ENCODE measurements at regions not wholly inside any gene's neighbourhood (a gene's known extent, or its start where the extent isn't known, plus 50 kb on each side); places are given as distances from the start of the nearest gene placed in this dataset.

- intact Hi-C loops (cut with micrococcal nuclease), result no loop called here
- H3K27ac ChIP-seq (ENCODE audit: low read depth in 1 of 2, low read length in 2 of 2), result no peak overlapping the region
- H3K4me1 ChIP-seq (ENCODE audit: control insufficient read depth in 1 of 2, insufficient read depth in 2 of 2, low read length in 2 of 2), result peaks cover 5 to 12% of the 10 kb centered on the region in 2 donors
- WGBS (ENCODE audit: insufficient coverage), result no CpG with 5 or more reads among the region's 1 CpG
- H4K20me1 ChIP-seq (ENCODE audit: insufficient read depth, low read length), result no peaks in the 10 kb centered on the region
- no peaks in the 10 kb centered on the region for H3K36me3 Mint-ChIP-seq
- no peak overlapping the region for H3K4me3 ChIP-seq (replicated peaks in 1 of 3; ENCODE audit: low read depth in 2 of 3, low read length in 3 of 3)
- H3K27me3 ChIP-seq (ENCODE audit: control insufficient read depth in 2 of 2, insufficient read depth in 2 of 2, low read length in 2 of 2), result no peaks in the 10 kb centered on the region
- no peaks in the 10 kb centered on the region for H3K27me3 Mint-ChIP-seq (ENCODE audit: low read depth in 3 of 3)
- H3K4me3 Mint-ChIP-seq, result no peak overlapping the region
- H3K9me3 ChIP-seq (replicated peaks in 1 of 2; ENCODE audit: control insufficient read depth in 1 of 2, insufficient read depth in 1 of 2, low read length in 2 of 2), result no peaks in the 10 kb centered on the region
- no peaks in the 10 kb centered on the region for H3K36me3 ChIP-seq (replicated peaks in 1 of 2; ENCODE audit: control insufficient read depth in 1 of 2, insufficient read depth in 2 of 2, low read length in 2 of 2)
- no peak overlapping the region for H3K27ac Mint-ChIP-seq
- peaks cover 0 to 2% (median 0%) of the 10 kb centered on the region in 7 donors for H3K9me3 Mint-ChIP-seq
- H3K79me2 ChIP-seq (ENCODE audit: insufficient read depth, low read length), result no peaks in the 10 kb centered on the region
- H3K4me2 ChIP-seq (replicated peaks; ENCODE audit: extremely low read depth, low read length, poor library complexity, severe bottlenecking), result no peak overlapping the region
- no peak for TF ChIP-seq CTCF (IDR thresholded peaks at IDR 0.05)
- no peak overlapping the region for H2AFZ ChIP-seq (ENCODE audit: insufficient read depth, low read depth, low read length, poor library complexity, severe bottlenecking)
- DNase-seq, result peak in 2 of 3 donors; percentile 13 to 20
- H3K4me1 Mint-ChIP-seq, result peaks cover 12% of the 10 kb centered on the region
- no peak overlapping the region for H3K9ac ChIP-seq (ENCODE audit: insufficient read depth, low read length, poor library complexity, severe bottlenecking)
Observed at GRCh38 chr3:20324664-20325478, 138.9 kb upstream of the SGO1 start.

- peaks cover 0 to 2% (median 0%) of the 10 kb centered on the region in 7 donors for H3K9me3 Mint-ChIP-seq
- H3K4me1 ChIP-seq (ENCODE audit: control insufficient read depth in 1 of 2, insufficient read depth in 2 of 2, low read length in 2 of 2), result peaks cover 5 to 12% of the 10 kb centered on the region in 2 donors
- H3K9ac ChIP-seq (ENCODE audit: insufficient read depth, low read length, poor library complexity, severe bottlenecking), result no peak overlapping the region
- no peaks in the 10 kb centered on the region for H3K79me2 ChIP-seq (ENCODE audit: insufficient read depth, low read length)
- peak overlapping the region in 1 of 7 donors; percentile 10 for H3K27ac Mint-ChIP-seq
- peaks cover 12% of the 10 kb centered on the region for H3K4me1 Mint-ChIP-seq
- no peaks in the 10 kb centered on the region for H3K27me3 Mint-ChIP-seq (ENCODE audit: low read depth in 3 of 3)
- no peaks in the 10 kb centered on the region for H3K27me3 ChIP-seq (ENCODE audit: control insufficient read depth in 2 of 2, insufficient read depth in 2 of 2, low read length in 2 of 2)
- H3K4me3 ChIP-seq (replicated peaks in 1 of 3; ENCODE audit: low read depth in 2 of 3, low read length in 3 of 3), result no peak overlapping the region
- WGBS (ENCODE audit: insufficient coverage), result 95% methylated on average over 8 of the region's 8 CpGs
- no peaks in the 10 kb centered on the region for H3K36me3 Mint-ChIP-seq
- H3K4me3 Mint-ChIP-seq, result no peak overlapping the region
- no peak for DNase-seq
- H2AFZ ChIP-seq (ENCODE audit: insufficient read depth, low read depth, low read length, poor library complexity, severe bottlenecking), result no peak overlapping the region
- TF ChIP-seq CTCF (IDR thresholded peaks at IDR 0.05), result no peak
- no peaks in the 10 kb centered on the region for H4K20me1 ChIP-seq (ENCODE audit: insufficient read depth, low read length)
- H3K4me2 ChIP-seq (replicated peaks; ENCODE audit: extremely low read depth, low read length, poor library complexity, severe bottlenecking), result no peak overlapping the region
- no peak overlapping the region for H3K27ac ChIP-seq (ENCODE audit: low read depth in 1 of 2, low read length in 2 of 2)
- no peaks in the 10 kb centered on the region for H3K9me3 ChIP-seq (replicated peaks in 1 of 2; ENCODE audit: control insufficient read depth in 1 of 2, insufficient read depth in 1 of 2, low read length in 2 of 2)
- intact Hi-C loops (cut with micrococcal nuclease), result no loop called here
- H3K36me3 ChIP-seq (replicated peaks in 1 of 2; ENCODE audit: control insufficient read depth in 1 of 2, insufficient read depth in 2 of 2, low read length in 2 of 2), result no peaks in the 10 kb centered on the region
Observed at GRCh38 chr3:20323307-20323927, 137.4 kb upstream of the SGO1 start.

Measured in CD14-positive monocyte (primary cell).